HCEC 1CT (cell line): ENCODE measurements at regions not wholly inside any gene's neighbourhood (a gene's known extent, or its start where the extent isn't known, plus 50 kb on each side); places are given as distances from the start of the nearest gene placed in this dataset.

ENCODE experiments used
- DNase-seq: peaks from one replicate; pipeline ENCODE4 v3.0.0-alpha.2; 2017

GRCh38 chr2:123073956-123074355 lies 951.1 kb upstream of the CNTNAP5 start:
- DNase-seq = no peak

- DNase-seq = no peak
These were observed 948.0 kb upstream of the CNTNAP5 start for GRCh38 chr2:123077101-123077500.

- DNase-seq = no peak
These were observed 944.8 kb upstream of the CNTNAP5 start for GRCh38 chr2:123080331-123080730.

- DNase-seq = no peak
These were observed 939.6 kb upstream of the CNTNAP5 start for GRCh38 chr2:123085484-123085883.

GRCh38 chr2:123086613-123087385 lies 938.3 kb upstream of the CNTNAP5 start:
- DNase-seq = no peak

- no peak for DNase-seq
These were observed 933.6 kb upstream of the CNTNAP5 start for GRCh38 chr2:123091471-123091870.

- no peak for DNase-seq
These were observed 931.9 kb upstream of the CNTNAP5 start for GRCh38 chr2:123093199-123093598.

GRCh38 chr2:123095219-123095835 lies 929.8 kb upstream of the CNTNAP5 start:
- no peak for DNase-seq

GRCh38 chr2:123098619-123099018 lies 926.5 kb upstream of the CNTNAP5 start:
- DNase-seq = no peak

GRCh38 chr2:123101434-123101833 lies 923.7 kb upstream of the CNTNAP5 start:
- DNase-seq = no peak

GRCh38 chr2:123103902-123104301 lies 921.2 kb upstream of the CNTNAP5 start:
- no peak for DNase-seq

- no peak for DNase-seq
These were observed 908.5 kb upstream of the CNTNAP5 start for GRCh38 chr2:123116595-123116994.

- DNase-seq = no peak
These were observed 897.9 kb upstream of the CNTNAP5 start for GRCh38 chr2:123127236-123127635.

GRCh38 chr2:123128951-123129350 lies 896.1 kb upstream of the CNTNAP5 start:
- no peak for DNase-seq

GRCh38 chr2:123136419-123136818 lies 888.7 kb upstream of the CNTNAP5 start:
- no peak for DNase-seq

GRCh38 chr2:123144082-123144481 lies 881.0 kb upstream of the CNTNAP5 start:
- no peak for DNase-seq

GRCh38 chr2:123153041-123153440 lies 872.0 kb upstream of the CNTNAP5 start:
- no peak for DNase-seq

GRCh38 chr2:123154195-123154594 lies 870.9 kb upstream of the CNTNAP5 start:
- DNase-seq = no peak

- no peak for DNase-seq
These were observed 868.1 kb upstream of the CNTNAP5 start for GRCh38 chr2:123157016-123157415.

GRCh38 chr2:123162400-123163016 lies 862.6 kb upstream of the CNTNAP5 start:
- DNase-seq = no peak

- no peak for DNase-seq
These were observed 861.7 kb upstream of the CNTNAP5 start for GRCh38 chr2:123163398-123163797.

- no peak for DNase-seq
These were observed 860.9 kb upstream of the CNTNAP5 start for GRCh38 chr2:123164216-123164615.

- DNase-seq = no peak
These were observed 859.5 kb upstream of the CNTNAP5 start for GRCh38 chr2:123165616-123166015.

- no peak for DNase-seq
These were observed 845.6 kb upstream of the CNTNAP5 start for GRCh38 chr2:123179526-123179925.
